ENCODE measurements at regions not wholly inside any gene's neighbourhood (a gene's known extent, or its start where the extent isn't known, plus 50 kb on each side); places are given as distances from the start of the nearest gene placed in this dataset.

GRCh38 chr3:81255463-81255862 is 506.0 kb downstream of the GBE1 start:
- no peaks in the 10 kb centered on the region for H3K36me3 Mint-ChIP-seq (ENCODE audit: low read depth, unreplicated experiment)
- no peaks in the 10 kb centered on the region for H3K4me1 Mint-ChIP-seq (ENCODE audit: unreplicated experiment)
- no peak overlapping the region for H3K27ac Mint-ChIP-seq (ENCODE audit: unreplicated experiment)
- no peaks in the 10 kb centered on the region for H3K9me3 Mint-ChIP-seq (ENCODE audit: unreplicated experiment)
- H3K27me3 Mint-ChIP-seq (ENCODE audit: unreplicated experiment): no peaks in the 10 kb centered on the region
- no peak for TF ChIP-seq CTCF (IDR thresholded peaks at IDR 0.05; ENCODE audit: unreplicated experiment)
- H3K4me3 Mint-ChIP-seq (ENCODE audit: unreplicated experiment): no peak overlapping the region
- DNase-seq (ENCODE audit: low spot score): no peak

GRCh38 chr3:81251096-81251495 is 510.3 kb downstream of the GBE1 start:
- Mint-ChIP-seq H3K9me3 (ENCODE audit: unreplicated experiment) (no peaks in the 10 kb centered on the region), H3K27me3 (ENCODE audit: unreplicated experiment) (no peaks in the 10 kb centered on the region), H3K4me3 (ENCODE audit: unreplicated experiment) (no peak overlapping the region), H3K36me3 (ENCODE audit: low read depth, unreplicated experiment) (no peaks in the 10 kb centered on the region), H3K27ac (ENCODE audit: unreplicated experiment) (no peak overlapping the region), H3K4me1 (ENCODE audit: unreplicated experiment) (no peaks in the 10 kb centered on the region)
- TF ChIP-seq CTCF (IDR thresholded peaks at IDR 0.05; ENCODE audit: unreplicated experiment): no peak
- DNase-seq (ENCODE audit: low spot score): no peak

GRCh38 chr3:81249540-81250029 is 511.9 kb downstream of the GBE1 start:
- Mint-ChIP-seq H3K9me3 (ENCODE audit: unreplicated experiment) (no peaks in the 10 kb centered on the region), H3K4me3 (ENCODE audit: unreplicated experiment) (no peak overlapping the region), H3K4me1 (ENCODE audit: unreplicated experiment) (no peaks in the 10 kb centered on the region), H3K36me3 (ENCODE audit: low read depth, unreplicated experiment) (no peaks in the 10 kb centered on the region), H3K27ac (ENCODE audit: unreplicated experiment) (no peak overlapping the region), H3K27me3 (ENCODE audit: unreplicated experiment) (no peaks in the 10 kb centered on the region)
- TF ChIP-seq CTCF (IDR thresholded peaks at IDR 0.05; ENCODE audit: unreplicated experiment): no peak
- DNase-seq (ENCODE audit: low spot score): no peak

- no peaks in the 10 kb centered on the region for H3K36me3 Mint-ChIP-seq (ENCODE audit: low read depth, unreplicated experiment)
- H3K4me1 Mint-ChIP-seq (ENCODE audit: unreplicated experiment): no peaks in the 10 kb centered on the region
- H3K27ac Mint-ChIP-seq (ENCODE audit: unreplicated experiment): no peak overlapping the region
- H3K9me3 Mint-ChIP-seq (ENCODE audit: unreplicated experiment): no peaks in the 10 kb centered on the region
- no peak for DNase-seq (ENCODE audit: low spot score)
- no peak overlapping the region for H3K4me3 Mint-ChIP-seq (ENCODE audit: unreplicated experiment)
- H3K27me3 Mint-ChIP-seq (ENCODE audit: unreplicated experiment): no peaks in the 10 kb centered on the region
- TF ChIP-seq CTCF (IDR thresholded peaks at IDR 0.05; ENCODE audit: unreplicated experiment): no peak
Observed at GRCh38 chr3:81245501-81245900, 515.9 kb downstream of the GBE1 start.

- TF ChIP-seq CTCF (IDR thresholded peaks at IDR 0.05; ENCODE audit: unreplicated experiment): no peak
- no peaks in the 10 kb centered on the region for H3K36me3 Mint-ChIP-seq (ENCODE audit: low read depth, unreplicated experiment)
- H3K27ac Mint-ChIP-seq (ENCODE audit: unreplicated experiment): no peak overlapping the region
- DNase-seq (ENCODE audit: low spot score): no peak
- H3K9me3 Mint-ChIP-seq (ENCODE audit: unreplicated experiment): no peaks in the 10 kb centered on the region
- H3K4me1 Mint-ChIP-seq (ENCODE audit: unreplicated experiment): no peaks in the 10 kb centered on the region
- H3K4me3 Mint-ChIP-seq (ENCODE audit: unreplicated experiment): no peak overlapping the region
- no peaks in the 10 kb centered on the region for H3K27me3 Mint-ChIP-seq (ENCODE audit: unreplicated experiment)
Observed at GRCh38 chr3:81245043-81245442, 516.4 kb downstream of the GBE1 start.

All from endothelial cell (in vitro differentiated cells).